ENCODE measurements at regions not wholly inside any gene's neighbourhood (a gene's known extent, or its start where the extent isn't known, plus 50 kb on each side); places are given as distances from the start of the nearest gene placed in this dataset.
"Not testable (repeated sequence)": the region's sequence is repeated elsewhere in the genome, so short reads cannot be mapped to it uniquely, and the experiment has no call there.

DNA sequence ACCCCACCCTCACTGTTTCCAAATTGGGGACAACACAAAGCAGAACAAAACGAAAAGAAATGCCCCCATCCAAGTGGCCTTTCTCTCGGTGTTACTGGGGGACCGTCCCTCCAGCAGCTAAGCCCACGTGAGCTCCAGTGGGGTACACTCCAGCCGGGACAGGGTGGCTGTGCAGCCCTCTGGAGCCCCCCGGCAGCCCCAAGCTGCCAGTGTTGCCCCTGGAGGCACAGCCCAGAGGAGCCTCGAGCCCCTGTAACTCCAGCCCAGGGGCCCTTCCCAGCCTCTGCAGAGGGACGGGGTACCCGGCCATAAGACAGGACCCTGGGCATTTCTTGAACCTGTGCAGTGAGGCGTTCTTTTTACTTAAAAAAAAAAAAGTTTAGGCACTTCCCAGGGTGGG, 124.5 kb upstream of the KCTD7 start:
- no peak for DNase-seq

GRCh38 chr7:66505009-66505408, 123.7 kb upstream of the KCTD7 start:
- DNase-seq: no peak

GRCh38 chr7:66505531-66506451, 122.9 kb upstream of the KCTD7 start:
- DNase-seq: no peak

GRCh38 chr7:66506703-66507102, 122.0 kb upstream of the KCTD7 start:
- not testable (repeated sequence) for DNase-seq

DNA sequence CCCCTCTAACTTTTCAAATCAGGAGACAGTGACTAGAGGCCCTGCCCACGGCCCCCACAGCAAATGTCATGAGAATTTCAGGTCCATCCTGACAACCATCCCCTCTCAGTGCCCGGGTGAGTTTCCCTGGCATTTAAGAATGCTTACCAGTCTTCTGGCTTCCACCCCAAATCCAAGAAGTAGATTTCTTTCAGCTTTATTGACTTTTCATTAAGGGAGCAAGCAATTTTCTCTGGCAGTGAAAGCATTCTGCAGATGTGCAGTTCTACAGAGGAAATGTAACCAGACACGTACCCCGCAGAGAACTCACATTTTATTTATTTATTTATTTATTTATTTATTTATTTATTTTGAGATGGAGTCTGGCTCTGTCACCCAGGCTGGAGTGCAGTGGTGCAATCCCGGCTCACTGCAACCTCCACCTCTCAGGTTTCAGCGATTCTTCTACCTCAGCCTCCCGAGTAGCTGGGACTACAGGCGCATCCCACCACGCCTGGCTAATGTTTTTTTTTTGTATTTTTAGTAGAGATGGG, 120.9 kb upstream of the KCTD7 start:
- no peak for DNase-seq

DNA sequence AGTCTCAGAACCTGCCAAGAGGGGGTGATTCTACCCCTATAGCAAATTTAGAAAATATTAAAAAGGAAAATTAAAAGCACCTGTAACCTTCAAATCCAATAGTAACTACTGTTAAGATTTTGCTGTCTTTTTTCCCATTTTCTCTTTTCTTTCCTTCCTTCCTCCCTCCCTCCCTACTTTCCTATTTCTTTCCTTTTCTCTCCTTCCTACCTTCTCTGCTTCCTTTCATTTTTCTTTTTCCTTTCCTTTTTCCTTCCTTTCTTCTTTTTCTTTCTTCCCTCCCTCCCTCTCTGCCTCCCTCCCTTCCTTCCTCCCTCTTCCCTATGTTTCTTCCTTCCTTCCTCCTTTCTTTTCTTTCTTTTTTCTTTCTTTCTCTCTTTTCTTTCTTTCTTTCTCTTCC, 120.2 kb upstream of the KCTD7 start:
- no peak for DNase-seq

GRCh38 chr7:66514050-66514449, 114.6 kb upstream of the KCTD7 start:
- no peak for DNase-seq

GRCh38 chr7:66517212-66517909, 111.3 kb upstream of the KCTD7 start:
- no peak for DNase-seq

DNA sequence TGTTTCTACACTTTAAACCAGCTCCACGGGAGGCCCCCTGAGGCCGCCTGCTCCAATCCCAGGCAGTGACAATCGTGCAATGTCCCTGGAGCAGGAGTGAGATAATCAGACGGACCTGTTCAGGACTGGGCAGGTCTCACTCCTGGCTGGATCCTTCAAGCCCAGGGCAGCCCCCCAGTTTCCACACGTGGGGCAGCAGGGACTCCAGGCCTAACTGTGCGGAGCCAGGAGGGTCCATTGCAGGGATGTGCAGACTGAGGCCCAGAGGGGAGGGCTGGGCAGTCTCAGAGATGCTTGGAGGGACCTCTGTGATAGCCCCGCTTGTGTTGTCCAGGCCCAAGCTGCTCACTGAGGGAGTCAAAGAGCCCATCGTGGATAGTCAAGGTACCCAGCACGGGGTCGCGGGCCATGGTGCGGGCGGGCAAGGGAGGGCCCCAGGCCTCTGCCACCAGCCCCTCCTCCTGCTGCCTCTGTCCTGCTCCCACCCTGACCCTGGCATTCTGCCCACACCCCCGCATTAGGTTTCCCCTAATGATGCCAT, 110.5 kb upstream of the KCTD7 start:
- no peak for DNase-seq

DNA sequence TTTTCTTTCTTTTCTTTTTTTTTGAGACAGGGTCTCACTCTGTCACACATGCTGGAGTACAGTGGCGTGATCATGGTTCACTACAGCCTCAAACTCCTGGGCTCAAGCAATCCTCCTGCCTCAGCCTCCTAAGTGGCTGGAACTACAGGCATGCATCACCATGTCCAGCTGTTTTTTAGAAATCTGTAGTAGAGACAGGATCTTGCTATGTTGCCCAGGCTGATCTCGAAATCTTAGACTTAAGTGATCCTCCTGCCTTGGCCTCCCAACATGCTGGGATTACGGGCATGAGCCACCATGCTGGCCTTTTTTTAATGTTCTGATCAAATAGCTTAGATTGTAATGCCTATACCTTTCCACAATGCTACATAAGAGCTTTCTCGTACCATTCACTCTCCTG, 107.0 kb upstream of the KCTD7 start:
- DNase-seq: no peak

DNA sequence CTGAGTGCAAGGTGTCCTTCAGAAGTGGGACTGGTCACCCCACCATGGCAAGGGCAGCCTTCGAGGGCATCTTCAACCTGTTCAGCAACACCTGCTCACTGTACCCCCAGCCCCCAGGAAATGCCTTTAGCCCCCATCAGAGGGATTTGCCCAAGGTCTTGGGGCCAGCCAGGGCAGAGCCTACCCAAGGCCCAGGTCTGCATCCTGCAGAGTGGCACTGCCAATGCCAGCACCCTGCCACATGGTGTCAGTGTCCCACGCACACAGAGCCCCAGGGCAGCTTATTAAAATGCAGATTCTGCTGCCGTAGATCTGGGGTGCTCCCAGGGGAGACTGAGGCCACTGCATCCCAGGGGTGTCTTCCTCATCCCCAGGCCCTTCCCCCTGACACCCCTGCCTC, 106.2 kb upstream of the KCTD7 start:
- DNase-seq: peak; percentile 8 to 15

DNA sequence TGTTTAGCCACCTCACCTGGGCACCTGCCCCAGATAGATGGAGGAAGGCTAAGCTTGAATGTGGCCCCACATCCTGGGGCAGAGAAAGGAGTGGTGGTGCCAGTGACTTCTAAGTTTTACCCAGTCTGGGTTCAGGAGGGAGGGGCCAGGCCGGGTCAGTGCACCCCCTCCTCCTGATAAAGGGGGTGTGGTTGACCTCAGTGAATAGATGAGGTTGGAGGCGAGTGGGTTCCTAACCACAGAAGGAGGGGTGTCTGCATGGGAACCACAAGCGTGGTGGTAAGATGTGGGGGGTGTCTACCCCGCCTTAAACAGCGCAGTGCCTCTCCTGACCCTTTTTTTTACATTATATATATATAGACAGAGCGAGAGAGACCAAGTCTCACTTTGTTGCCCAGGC, 105.3 kb upstream of the KCTD7 start:
- DNase-seq: no peak

GRCh38 chr7:66524738-66525137, 103.9 kb upstream of the KCTD7 start:
- DNase-seq: no peak

- not testable (repeated sequence) for DNase-seq
Observed at GRCh38 chr7:66526782-66527181, 101.9 kb upstream of the KCTD7 start.

DNA sequence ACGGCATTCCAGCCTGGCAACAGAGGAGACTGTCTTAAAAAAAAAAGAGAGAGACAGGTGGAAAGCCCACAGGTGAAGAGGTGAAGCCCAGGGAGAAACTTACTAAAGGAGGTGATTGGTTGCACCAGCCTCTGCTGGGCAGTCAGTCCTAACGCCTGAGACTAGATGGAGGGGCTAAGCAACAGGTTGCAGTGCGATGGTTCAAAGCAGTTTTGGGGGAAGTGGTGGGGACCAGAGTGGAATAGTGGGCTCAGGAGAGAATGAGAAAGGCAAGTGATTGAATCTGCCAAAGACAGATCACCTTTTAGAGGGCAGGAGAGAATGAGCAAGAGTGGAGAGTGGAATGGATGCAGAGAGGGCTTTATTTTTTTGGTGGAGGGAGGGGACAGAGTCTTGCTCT, 100.0 kb upstream of the KCTD7 start:
- no peak for DNase-seq

DNA sequence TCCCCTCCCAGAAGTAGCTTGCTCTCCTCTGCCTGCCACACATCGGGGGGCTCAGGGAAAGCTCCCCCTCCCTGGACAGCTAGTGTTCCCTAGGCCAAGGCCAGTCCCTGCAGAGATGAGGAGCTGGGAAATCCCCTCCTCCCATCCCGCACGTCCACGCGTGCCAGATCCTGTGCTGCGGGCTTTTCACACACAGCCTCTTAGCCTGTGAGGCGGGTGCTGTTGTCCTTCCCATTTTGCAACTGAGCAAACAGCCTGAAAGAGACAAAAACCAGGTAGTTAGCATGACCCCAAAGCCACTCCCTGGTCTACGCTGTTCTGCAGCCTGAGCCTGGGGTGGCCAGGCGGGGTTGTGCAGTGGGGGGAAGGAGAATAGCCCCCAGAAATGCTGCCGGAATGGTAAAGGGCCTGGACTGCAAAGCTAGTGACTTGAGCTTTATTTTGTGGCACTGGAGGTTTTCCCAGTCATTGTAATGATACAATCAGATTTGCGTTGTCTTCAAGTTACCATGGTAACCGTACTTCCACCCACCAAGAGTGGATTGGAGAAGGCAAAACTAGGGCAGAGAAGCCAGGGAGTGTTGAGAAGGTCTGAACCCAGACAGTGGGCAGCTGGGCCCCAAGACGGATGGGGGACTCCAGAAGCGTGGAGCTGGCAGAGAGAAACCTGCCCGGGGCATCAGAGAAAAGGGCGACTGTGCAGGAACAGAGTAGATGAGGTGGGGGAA, 98.6 kb upstream of the KCTD7 start:
- no peak for DNase-seq

DNA sequence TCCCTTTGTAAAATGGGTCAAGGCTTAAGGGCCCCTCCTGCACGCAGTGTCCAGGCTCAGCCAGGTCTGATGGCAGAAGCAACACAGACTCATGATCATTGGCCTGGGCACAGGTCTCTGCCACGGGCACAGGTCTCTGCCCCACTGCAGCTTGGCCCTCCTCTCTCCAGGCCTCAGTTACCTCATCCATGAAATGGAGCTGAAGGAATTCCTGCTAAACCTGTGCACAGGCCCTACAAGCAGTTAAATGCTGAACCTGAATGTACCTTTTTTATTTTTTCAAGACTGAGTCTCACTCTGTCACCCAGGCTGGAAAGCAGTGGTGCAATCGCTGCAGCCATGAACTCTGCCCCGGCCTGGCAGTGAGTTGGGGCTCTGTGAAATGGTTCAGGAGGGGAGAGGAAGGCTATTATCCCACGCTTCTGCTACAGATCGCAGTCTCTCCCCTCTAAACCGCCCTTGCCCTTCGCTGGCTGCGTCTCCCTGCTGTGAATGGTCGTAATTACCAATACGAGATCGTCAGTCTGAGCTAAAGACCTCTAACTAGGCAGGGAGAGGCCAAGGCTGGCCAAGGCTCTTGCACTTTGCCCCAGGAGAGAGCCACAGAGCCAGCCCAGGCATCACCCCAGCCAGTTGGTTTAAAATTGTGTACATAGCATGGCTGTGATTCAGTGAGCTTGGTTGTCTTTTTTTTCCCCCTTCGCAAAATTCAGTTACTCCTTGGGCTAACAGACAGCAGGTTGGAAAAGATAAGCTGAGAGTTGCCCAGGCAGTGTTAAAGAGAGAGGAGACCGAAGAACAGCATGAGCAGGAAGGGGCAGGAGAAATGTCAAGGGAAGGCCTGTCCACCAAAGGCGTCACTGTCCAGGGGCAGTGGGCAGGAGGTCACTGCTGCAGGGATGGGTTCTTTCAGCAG, 93.0 kb upstream of the KCTD7 start:
- no peak for DNase-seq

- DNase-seq: no peak
Observed at GRCh38 chr7:66537380-66537779, 91.3 kb upstream of the KCTD7 start.

GRCh38 chr7:66537876-66538275, 90.8 kb upstream of the KCTD7 start:
- no peak for DNase-seq

GRCh38 chr7:66539264-66539623, 89.4 kb upstream of the KCTD7 start:
- DNase-seq: no peak

- DNase-seq: no peak
Observed at GRCh38 chr7:66539902-66540375, 88.7 kb upstream of the KCTD7 start.

GRCh38 chr7:66542049-66542448, 86.6 kb upstream of the KCTD7 start:
- DNase-seq: no peak

Measured in NCI-H2081 (cell line).